Right lobe of liver (tissue), 6 donors: ENCODE measurements at regions not wholly inside any gene's neighbourhood (a gene's known extent, or its start where the extent isn't known, plus 50 kb on each side); places are given as distances from the start of the nearest gene placed in this dataset.

Source experiments
- ATAC-seq, 4 donors: fragments of 200-7000 bp; cut with Tn5 transposase; one replicate each; pipeline ENCODE4 v1.9.1; 2020; ENCODE audit warnings: mild to moderate bottlenecking in 4 of 4, moderate library complexity in 4 of 4
- DNase-seq, 3 donors: peaks; one replicate each; pipeline ENCODE4 v3.0.0-alpha.2; 2020
- H3K27ac ChIP-seq, 3 donors: fragments of 200-600 bp; one replicate each; pipeline ENCODE4 v1.8.0; 2022
- H3K27me3 ChIP-seq, 2 donors: fragments of 200-600 bp; one replicate each; pipeline ENCODE4 v1.8.0; 2022
- H3K36me3 ChIP-seq, 4 donors: fragments of 200-600 bp; sonication (generic) in 1 of 4; one replicate each; pipeline versions ENCODE4 v1.5.1 to v1.8.0; 2017 to 2022; ENCODE audit warnings: control low read depth in 1 of 4
- H3K4me1 ChIP-seq, 4 donors: fragments of 200-600 bp; sonication (generic) in 1 of 4; one replicate each; pipeline versions ENCODE4 v1.5.1 to v1.8.0; 2017 to 2022; ENCODE audit warnings: control low read depth in 1 of 4
- H3K4me3 ChIP-seq, 3 donors: fragments of 200-600 bp; one replicate each; pipeline ENCODE4 v1.8.0; 2022
- H3K9me3 ChIP-seq, 4 donors: fragments of 200-600 bp; sonication (generic) in 1 of 4; one replicate each; pipeline versions ENCODE4 v1.5.1 to v1.8.0; 2017 to 2022; ENCODE audit warnings: control low read depth in 1 of 4
- POLR2A ChIP-seq: fragments of 450-650 bp; IDR thresholded peaks from one replicate; pipeline ENCODE4 v1.6.1; 2017; ENCODE audit warnings: antibody characterized with exemption, mild to moderate bottlenecking
- WGBS: methylation state at CpG from one replicate; pipeline ENCODE4 v1.1.6; 2018; ENCODE audit warnings: low coverage, low lambda C conversion rate; ENCODE audit not compliant: insufficient coverage; ENCODE audit errors: missing lambda C conversion rate; 5-methylcytosine and 5-hydroxymethylcytosine counted together
- intact Hi-C, 2 donors: fragments of 100-400 bp; cut with DNase I; formaldehyde crosslinking; loops; one replicate each; pipeline versions ENCODE4 v1.11.2 to v1.14.1; 2022
- TF ChIP-seq, protein P1 (sequence below), 4 donors: fragments of 200-600 bp in 3 of 4; fragments of 450-650 bp in 1 of 4; IDR thresholded peaks; one replicate each; pipeline versions ENCODE4 v1.5.1 to v1.8.0; 2016 to 2022; ENCODE audit warnings: antibody characterized with exemption in 4 of 4, mild to moderate bottlenecking in 2 of 4
- donor health status: DM: no; HTN: yes; CAD: no.
- donor health status: DM: no; HTN: no; CAD: no.
- donor health status: DM: no; HTN: no; CAD: no.
- donor health status: DM: no; HTN: yes; CAD: no.
- donor health status: DM: no; HTN: yes; CAD: no.

DNA sequence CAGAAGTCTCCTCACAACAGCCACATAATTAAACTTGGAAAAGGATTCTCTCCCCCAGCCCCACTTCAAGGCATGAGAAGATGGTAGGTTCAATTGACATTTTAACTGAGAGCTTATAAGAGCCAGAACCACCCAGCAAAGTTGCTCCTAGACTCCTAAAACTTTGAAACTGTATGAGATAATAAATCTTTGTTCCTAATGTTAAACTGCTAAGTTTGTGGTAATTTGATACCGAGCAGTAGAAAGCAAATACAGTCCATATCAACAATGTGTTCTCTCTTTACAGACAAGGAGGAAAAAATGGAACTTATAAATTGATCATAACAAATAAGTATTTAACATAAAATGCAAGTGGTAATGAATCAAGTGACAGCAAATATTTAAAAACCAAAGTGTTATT is 831.8 kb downstream of the MAFB start:
- WGBS: 58% methylated on average over 1 of the region's 1 CpG
- no peak for ATAC-seq

DNA sequence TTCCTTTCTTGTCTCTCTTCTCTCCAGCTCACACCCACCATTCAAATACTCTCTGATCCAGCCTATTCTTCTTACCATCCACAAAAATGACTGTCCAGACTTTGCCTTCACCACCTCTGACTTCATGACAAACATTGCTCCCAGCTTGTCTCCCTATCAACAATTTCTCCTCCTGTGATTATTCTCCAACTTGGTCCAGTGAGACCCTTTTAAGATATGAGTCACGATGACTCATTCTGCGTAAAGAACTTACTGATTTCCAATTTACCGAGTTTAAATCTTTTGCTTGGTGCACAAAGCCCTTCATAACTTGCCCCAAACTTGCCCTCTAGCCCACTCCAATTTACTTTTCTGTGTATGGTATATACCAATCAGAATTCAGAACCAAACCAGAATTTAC is 833.2 kb downstream of the MAFB start:
- Histone ChIP-seq H3K9me3 (no peaks in the 10 kb centered on the region), H3K27me3 (no peaks in the 10 kb centered on the region), H3K4me1 (no peaks in the 10 kb centered on the region), H3K4me3 (no peak overlapping the region), H3K27ac (no peak overlapping the region), H3K36me3 (no peaks in the 10 kb centered on the region)
- intact Hi-C loops: no loop called here
- TF ChIP-seq POLR2A: no peak
- TF ChIP-seq, protein P1, sequence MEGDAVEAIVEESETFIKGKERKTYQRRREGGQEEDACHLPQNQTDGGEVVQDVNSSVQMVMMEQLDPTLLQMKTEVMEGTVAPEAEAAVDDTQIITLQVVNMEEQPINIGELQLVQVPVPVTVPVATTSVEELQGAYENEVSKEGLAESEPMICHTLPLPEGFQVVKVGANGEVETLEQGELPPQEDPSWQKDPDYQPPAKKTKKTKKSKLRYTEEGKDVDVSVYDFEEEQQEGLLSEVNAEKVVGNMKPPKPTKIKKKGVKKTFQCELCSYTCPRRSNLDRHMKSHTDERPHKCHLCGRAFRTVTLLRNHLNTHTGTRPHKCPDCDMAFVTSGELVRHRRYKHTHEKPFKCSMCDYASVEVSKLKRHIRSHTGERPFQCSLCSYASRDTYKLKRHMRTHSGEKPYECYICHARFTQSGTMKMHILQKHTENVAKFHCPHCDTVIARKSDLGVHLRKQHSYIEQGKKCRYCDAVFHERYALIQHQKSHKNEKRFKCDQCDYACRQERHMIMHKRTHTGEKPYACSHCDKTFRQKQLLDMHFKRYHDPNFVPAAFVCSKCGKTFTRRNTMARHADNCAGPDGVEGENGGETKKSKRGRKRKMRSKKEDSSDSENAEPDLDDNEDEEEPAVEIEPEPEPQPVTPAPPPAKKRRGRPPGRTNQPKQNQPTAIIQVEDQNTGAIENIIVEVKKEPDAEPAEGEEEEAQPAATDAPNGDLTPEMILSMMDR (IDR thresholded peaks at IDR 0.05): no peak
- 84% methylated on average over 3 of the region's 3 CpGs for WGBS
- ATAC-seq (no peak), DNase-seq (no peak)

More for the DNA sequence above, 831.8 kb downstream of the MAFB start:
- no peak overlapping the region for H3K27ac ChIP-seq
- intact Hi-C loops: no loop called here
- no peak for DNase-seq
- H3K4me1 ChIP-seq: no peaks in the 10 kb centered on the region
- no peaks in the 10 kb centered on the region for H3K9me3 ChIP-seq
- no peak overlapping the region for H3K4me3 ChIP-seq
- no peaks in the 10 kb centered on the region for H3K36me3 ChIP-seq
- TF ChIP-seq, protein P1 (IDR thresholded peaks at IDR 0.05): no peak
- no peak for TF ChIP-seq POLR2A
- H3K27me3 ChIP-seq: no peaks in the 10 kb centered on the region

DNA sequence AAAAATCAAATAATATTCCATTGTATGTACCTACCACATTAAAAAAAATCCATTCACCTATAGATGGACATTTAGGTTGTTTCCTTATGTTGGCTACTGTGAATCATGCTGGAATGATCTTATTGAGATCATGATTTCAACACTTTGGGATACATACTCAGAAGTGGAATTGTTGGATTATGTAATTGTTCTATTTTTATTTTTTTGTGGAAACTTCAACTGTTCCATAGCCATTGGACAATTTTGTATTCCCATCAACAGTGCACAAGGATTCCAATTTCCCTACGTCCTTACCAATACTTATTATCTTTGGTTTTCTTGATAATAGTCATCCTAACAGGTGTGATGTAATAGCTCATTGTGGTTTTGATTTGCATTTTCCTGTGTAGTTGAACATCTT is 834.0 kb downstream of the MAFB start:
- no peak overlapping the region for H3K27ac ChIP-seq
- H3K4me1 ChIP-seq: no peaks in the 10 kb centered on the region
- intact Hi-C loops: no loop called here
- TF ChIP-seq, protein P1 (IDR thresholded peaks at IDR 0.05): no peak
- TF ChIP-seq POLR2A: no peak
- H3K9me3 ChIP-seq: no peaks in the 10 kb centered on the region
- WGBS: 53% methylated on average over 1 of the region's 1 CpG
- no peak for DNase-seq
- no peaks in the 10 kb centered on the region for H3K27me3 ChIP-seq
- H3K36me3 ChIP-seq: no peaks in the 10 kb centered on the region
- no peak for ATAC-seq
- H3K4me3 ChIP-seq: no peak overlapping the region

DNA sequence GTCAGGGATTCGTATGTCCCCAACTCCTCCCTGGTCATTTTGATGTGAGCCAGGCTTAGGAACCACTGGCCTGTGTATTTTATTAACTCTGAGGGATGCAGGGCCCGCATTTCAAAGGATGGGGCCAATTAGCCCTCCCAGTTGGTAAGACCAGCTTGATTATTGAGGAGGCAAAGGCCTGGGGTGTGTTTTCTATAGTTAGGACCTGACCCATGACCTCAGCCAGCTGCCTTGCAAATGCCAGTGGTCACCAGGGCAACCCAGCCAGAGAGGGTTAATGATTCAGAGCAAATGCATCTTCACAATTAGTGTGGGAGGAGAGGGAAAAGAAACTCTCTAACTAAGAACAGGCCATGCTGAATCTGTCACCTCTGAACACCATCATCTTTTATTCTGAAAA is 835.4 kb downstream of the MAFB start:
- Histone ChIP-seq H3K9me3 (no peaks in the 10 kb centered on the region), H3K4me1 (no peaks in the 10 kb centered on the region), H3K4me3 (no peak overlapping the region), H3K27ac (no peak overlapping the region), H3K27me3 (no peaks in the 10 kb centered on the region), H3K36me3 (no peaks in the 10 kb centered on the region)
- TF ChIP-seq, protein P1 (IDR thresholded peaks at IDR 0.05): no peak
- TF ChIP-seq POLR2A: no peak
- 83% methylated on average over 2 of the region's 2 CpGs for WGBS
- intact Hi-C loops: no loop called here
- ATAC-seq: no peak
- no peak for DNase-seq

DNA sequence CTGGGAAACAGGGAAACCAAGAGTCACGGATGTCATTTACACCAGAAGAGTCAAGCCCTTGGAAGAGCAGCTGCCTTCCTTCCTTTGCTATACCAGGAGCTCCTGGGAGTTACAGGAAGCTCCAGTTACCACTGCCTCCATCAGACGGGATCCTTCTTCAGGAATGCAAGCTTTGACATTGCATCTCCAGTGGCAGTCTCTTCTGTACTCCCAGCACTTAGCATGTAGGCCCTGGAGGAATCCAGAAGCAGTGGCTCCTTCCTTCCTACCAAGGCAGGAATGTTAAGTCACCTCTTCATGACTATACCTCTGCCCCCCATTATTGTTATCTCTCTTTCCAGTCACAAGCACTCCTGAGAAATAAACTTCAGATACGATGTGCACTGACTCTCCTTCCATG is 836.0 kb downstream of the MAFB start:
- Histone ChIP-seq H3K27me3 (no peaks in the 10 kb centered on the region), H3K4me3 (no peak overlapping the region), H3K27ac (no peak overlapping the region), H3K36me3 (no peaks in the 10 kb centered on the region), H3K9me3 (no peaks in the 10 kb centered on the region), H3K4me1 (no peaks in the 10 kb centered on the region)
- 67% methylated on average over 1 of the region's 3 CpGs for WGBS
- no peak for ATAC-seq
- DNase-seq: no peak
- intact Hi-C loops: no loop called here
- no peak for TF ChIP-seq POLR2A
- TF ChIP-seq, protein P1 (IDR thresholded peaks at IDR 0.05): no peak
